B cell (primary cell): ENCODE measurements at regions not wholly inside any gene's neighbourhood (a gene's known extent, or its start where the extent isn't known, plus 50 kb on each side); places are given as distances from the start of the nearest gene placed in this dataset.

Source experiments
- ATAC-seq: fragments of 200-7000 bp; cut with Tn5 transposase; one replicate; pipeline ENCODE4 v1.10.0; 2021; ENCODE audit warnings: low read depth, mild to moderate bottlenecking, moderate number of reproducible peaks, moderate library complexity
- CTCF ChIA-PET: fragments of 350-600 bp; sonication (Branson Sonifier 250); formaldehyde crosslinking; loops from one replicate; lab custom pipeline; 2021; ENCODE audit warnings: antibody characterized with exemption, inconsistent platforms; lab: Charles Lee
- POLR2A ChIA-PET: fragments of 350-600 bp; sonication (Branson Sonifier 250); formaldehyde crosslinking; loops from one replicate; lab custom pipeline; 2021; ENCODE audit warnings: antibody characterized with exemption; lab: Charles Lee
- DNase-seq: peaks from one replicate; pipeline ENCODE4 v3.0.0; 2013
- H2AFZ ChIP-seq: 2 replicates; pipeline ENCODE4 v1.6.1; 2012; ENCODE audit warnings: mild to moderate bottlenecking, low read depth, low read length; ENCODE audit not compliant: insufficient read depth, poor library complexity, severe bottlenecking
- H3K27ac ChIP-seq, 2 donors: 1 replicate in 1 of 2; 2 replicates in 1 of 2; pipeline ENCODE4 v1.5.1; 2012 to 2013; ENCODE audit warnings: low read length in 2 of 2, mild to moderate bottlenecking in 2 of 2, moderate library complexity in 1 of 2
- H3K27me3 ChIP-seq, 4 experiments: fragments of 200-600 bp in 1 of 4; sonication (generic) in 1 of 4; replicated peaks in 1 of 4; 1 replicate in 2 of 4; 2 replicates in 2 of 4; pipeline versions ENCODE4 v1.6.1 to v1.7.0; 2013 to 2016; ENCODE audit warnings: low read length in 3 of 4, mild to moderate bottlenecking in 2 of 4, mixed read lengths in 1 of 4, moderate library complexity in 1 of 4; ENCODE audit not compliant: insufficient read depth in 4 of 4, control insufficient read depth in 3 of 4; ENCODE audit errors: control extremely low read depth in 1 of 4
- H3K36me3 ChIP-seq, 2 experiments: replicated peaks in 1 of 2; 1 replicate in 1 of 2; 2 replicates in 1 of 2; pipeline versions ENCODE4 v1.6.1 to v1.7.1; 2013; ENCODE audit warnings: low read length in 1 of 2; ENCODE audit not compliant: insufficient read depth in 2 of 2, control insufficient read depth in 1 of 2; ENCODE audit errors: control extremely low read depth in 1 of 2, extremely low read depth in 1 of 2
- H3K4me1 ChIP-seq, 2 donors: fragments of 200-600 bp in 1 of 2; sonication (generic) in 1 of 2; 1 replicate in 1 of 2; 2 replicates in 1 of 2; pipeline versions ENCODE4 v1.5.1 to v1.6.1; 2013 to 2017; ENCODE audit warnings: low read length in 2 of 2; ENCODE audit not compliant: control insufficient read depth in 2 of 2, insufficient read depth in 2 of 2
- H3K4me2 ChIP-seq: replicated peaks from 2 replicates; pipeline ENCODE3; 2012; ENCODE audit warnings: mild to moderate bottlenecking, low read depth, low read length; ENCODE audit not compliant: poor library complexity, severe bottlenecking
- H3K4me3 ChIP-seq, 5 experiments: fragments of 200-600 bp in 1 of 5; sonication (generic) in 1 of 5; 1 replicate in 3 of 5; 2 replicates in 2 of 5; pipeline versions ENCODE4 v1.5.1 to v1.7.0; 2011 to 2016; ENCODE audit warnings: low read length in 4 of 5, mild to moderate bottlenecking in 4 of 5, low read depth in 2 of 5, control low read depth in 1 of 5, moderate library complexity in 1 of 5; ENCODE audit not compliant: insufficient read depth in 1 of 5; ENCODE audit errors: control extremely low read depth in 1 of 5, extremely low read depth in 1 of 5
- H3K79me2 ChIP-seq: fragments of 200-600 bp; sonication (generic); one replicate; pipeline ENCODE4 v1.6.0; 2016; ENCODE audit warnings: low read length; ENCODE audit not compliant: control insufficient read depth, insufficient read depth
- H3K9ac ChIP-seq: fragments of 200-600 bp; sonication (generic); 2 replicates; pipeline ENCODE4 v1.6.1; 2017; ENCODE audit warnings: mild to moderate bottlenecking, low read length, moderate library complexity
- H3K9me3 ChIP-seq, 3 donors: one replicate each; pipeline versions ENCODE4 v1.6.1 to v1.7.1; 2013; ENCODE audit warnings: low read length in 2 of 3; ENCODE audit not compliant: control insufficient read depth in 2 of 3, insufficient read depth in 1 of 3; ENCODE audit errors: control extremely low read depth in 1 of 3
- H4K20me1 ChIP-seq: 2 replicates; pipeline ENCODE4 v1.6.0; 2012; ENCODE audit warnings: mild to moderate bottlenecking, low read length; ENCODE audit not compliant: insufficient read depth, control insufficient read depth, poor library complexity, severe bottlenecking
- H3K27ac Mint-ChIP-seq: one replicate; pipeline ENCODE4 v1.8.0; 2021; ENCODE audit warnings: mixed read lengths
- H3K27me3 Mint-ChIP-seq: one replicate; pipeline ENCODE4 v1.8.0; 2021; ENCODE audit warnings: mixed read lengths
- H3K4me1 Mint-ChIP-seq: one replicate; pipeline ENCODE4 v1.8.0; 2021; ENCODE audit warnings: mixed read lengths
- H3K4me3 Mint-ChIP-seq: one replicate; pipeline ENCODE4 v1.8.0; 2021; ENCODE audit warnings: mixed read lengths
- H3K9me3 Mint-ChIP-seq: one replicate; pipeline ENCODE4 v1.8.0; 2022; ENCODE audit warnings: mixed read lengths; ENCODE audit not compliant: insufficient read depth
- EZH2 ChIP-seq: IDR thresholded peaks from 2 replicates; pipeline ENCODE4 v1.6.1; 2012; ENCODE audit warnings: borderline replicate concordance, low read depth, mild to moderate bottlenecking, moderate library complexity, low read length; ENCODE audit not compliant: insufficient read depth, poor library complexity, severe bottlenecking
- WGBS: methylation state at CpG from one replicate; pipeline ENCODE4 v1.1.5; 2013; ENCODE audit warnings: missing lambda C conversion rate; ENCODE audit not compliant: insufficient coverage; 5-methylcytosine and 5-hydroxymethylcytosine counted together
- intact Hi-C: fragments of 100-400 bp; cut with micrococcal nuclease; formaldehyde crosslinking; loops from one replicate; pipeline ENCODE4 v1.10.0; 2022
- TF ChIP-seq, protein P1 (sequence below): fragments of 200-600 bp; IDR thresholded peaks from one replicate; pipeline ENCODE4 v1.8.0; 2022; ENCODE audit warnings: antibody characterized with exemption, mild to moderate bottlenecking

DNA sequence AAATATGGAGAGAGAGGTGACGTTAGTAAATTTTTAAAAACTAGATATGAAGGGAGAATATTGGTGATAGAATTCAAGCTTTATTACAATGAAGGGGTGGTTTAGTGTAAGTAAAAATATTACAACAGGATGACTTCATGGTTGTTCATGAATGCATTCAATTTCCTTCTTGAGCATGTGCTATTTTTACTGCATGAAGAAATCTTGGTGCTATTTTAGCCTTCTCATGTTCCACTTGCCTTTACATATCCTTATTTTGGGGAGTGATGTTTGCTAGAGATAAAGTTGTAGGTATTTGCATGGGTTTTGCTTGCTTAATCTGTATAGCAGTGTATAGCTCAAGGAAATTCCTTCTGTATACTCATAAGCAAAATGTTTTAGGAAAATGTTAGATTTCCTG lies 195.0 kb upstream of the MMADHC start:
- no CpG with 5 or more reads among the region's 1 CpG for WGBS
- CTCF ChIA-PET: no interaction called here
- no peak overlapping the region for H3K27ac Mint-ChIP-seq

DNA sequence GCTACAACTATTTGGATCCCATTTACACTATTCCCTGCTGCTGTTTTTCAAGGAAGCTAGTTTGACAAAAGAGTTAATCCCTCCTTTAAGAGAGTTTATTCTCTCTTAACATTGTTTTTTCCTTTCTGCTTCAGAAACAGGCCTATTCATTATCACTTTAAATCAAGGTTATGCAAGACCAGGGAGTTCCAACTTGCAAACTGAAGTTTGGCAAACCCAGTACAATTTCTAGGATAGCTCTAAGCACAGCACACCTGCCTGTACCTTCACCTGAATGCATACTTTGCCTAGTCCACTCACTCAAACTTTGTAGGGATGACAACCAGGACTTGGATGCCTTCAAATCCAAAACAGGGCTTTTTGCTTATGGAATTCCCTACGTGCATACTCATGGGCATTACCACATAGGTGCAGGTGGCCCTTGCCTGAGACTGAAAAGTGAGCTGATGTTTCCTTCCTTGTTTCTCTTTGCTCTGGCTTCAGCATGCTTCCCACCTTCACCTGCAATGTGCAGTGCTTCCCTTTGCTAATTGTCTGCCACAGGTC lies 193.8 kb upstream of the MMADHC start:
- CTCF ChIA-PET: no interaction called here

More for the DNA sequence above, 195.0 kb upstream of the MMADHC start:
- H3K27ac ChIP-seq: no peak overlapping the region
- no peaks in the 10 kb centered on the region for H3K36me3 ChIP-seq
- no peaks in the 10 kb centered on the region for H3K79me2 ChIP-seq
- peaks cover 0 to under 1% (median 0%) of the 10 kb centered on the region in 3 donors for H3K9me3 ChIP-seq
- H3K4me1 Mint-ChIP-seq: no peaks in the 10 kb centered on the region
- H3K27me3 ChIP-seq: no peaks in the 10 kb centered on the region
- TF ChIP-seq EZH2: no peak
- TF ChIP-seq, protein P1, sequence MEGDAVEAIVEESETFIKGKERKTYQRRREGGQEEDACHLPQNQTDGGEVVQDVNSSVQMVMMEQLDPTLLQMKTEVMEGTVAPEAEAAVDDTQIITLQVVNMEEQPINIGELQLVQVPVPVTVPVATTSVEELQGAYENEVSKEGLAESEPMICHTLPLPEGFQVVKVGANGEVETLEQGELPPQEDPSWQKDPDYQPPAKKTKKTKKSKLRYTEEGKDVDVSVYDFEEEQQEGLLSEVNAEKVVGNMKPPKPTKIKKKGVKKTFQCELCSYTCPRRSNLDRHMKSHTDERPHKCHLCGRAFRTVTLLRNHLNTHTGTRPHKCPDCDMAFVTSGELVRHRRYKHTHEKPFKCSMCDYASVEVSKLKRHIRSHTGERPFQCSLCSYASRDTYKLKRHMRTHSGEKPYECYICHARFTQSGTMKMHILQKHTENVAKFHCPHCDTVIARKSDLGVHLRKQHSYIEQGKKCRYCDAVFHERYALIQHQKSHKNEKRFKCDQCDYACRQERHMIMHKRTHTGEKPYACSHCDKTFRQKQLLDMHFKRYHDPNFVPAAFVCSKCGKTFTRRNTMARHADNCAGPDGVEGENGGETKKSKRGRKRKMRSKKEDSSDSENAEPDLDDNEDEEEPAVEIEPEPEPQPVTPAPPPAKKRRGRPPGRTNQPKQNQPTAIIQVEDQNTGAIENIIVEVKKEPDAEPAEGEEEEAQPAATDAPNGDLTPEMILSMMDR: no peak
- H3K4me3 ChIP-seq: no peak overlapping the region
- no peak overlapping the region for H3K4me2 ChIP-seq
- no peaks in the 10 kb centered on the region for H3K4me1 ChIP-seq
- ATAC-seq: no peak
- H3K4me3 Mint-ChIP-seq: no peak overlapping the region
- no peak overlapping the region for H3K9ac ChIP-seq
- intact Hi-C loops: no loop called here
- H3K9me3 Mint-ChIP-seq: no peaks in the 10 kb centered on the region
- POLR2A ChIA-PET: no interaction called here
- DNase-seq: no peak
- no peaks in the 10 kb centered on the region for H4K20me1 ChIP-seq
- H3K27me3 Mint-ChIP-seq: no peaks in the 10 kb centered on the region
- no peak overlapping the region for H2AFZ ChIP-seq

More for the DNA sequence above, 193.8 kb upstream of the MMADHC start:
- whole genome bisulfite sequencing: 73% methylated on average over 1 of the region's 1 CpG
- H3K9me3 ChIP-seq: no peaks in the 10 kb centered on the region
- H3K4me2 ChIP-seq: no peak overlapping the region
- Mint-ChIP-seq H3K9me3 (no peaks in the 10 kb centered on the region), H3K27me3 (no peaks in the 10 kb centered on the region), H3K4me3 (no peak overlapping the region), H3K27ac (no peak overlapping the region), H3K4me1 (no peaks in the 10 kb centered on the region)
- no peak overlapping the region for H3K27ac ChIP-seq
- H3K36me3 ChIP-seq: no peaks in the 10 kb centered on the region
- H4K20me1 ChIP-seq: no peaks in the 10 kb centered on the region
- H3K9ac ChIP-seq: no peak overlapping the region
- no peaks in the 10 kb centered on the region for H3K79me2 ChIP-seq
- intact Hi-C loops: no loop called here
- POLR2A ChIA-PET: no interaction called here
- no peaks in the 10 kb centered on the region for H3K4me1 ChIP-seq
- no peak overlapping the region for H2AFZ ChIP-seq
- DNase-seq: no peak
- no peak overlapping the region for H3K4me3 ChIP-seq
- no peaks in the 10 kb centered on the region for H3K27me3 ChIP-seq
- no peak for ATAC-seq
- TF ChIP-seq EZH2: no peak
- TF ChIP-seq, protein P1: no peak
